HG02870 (cell line): ENCODE measurements at regions not wholly inside any gene's neighbourhood (a gene's known extent, or its start where the extent isn't known, plus 50 kb on each side); places are given as distances from the start of the nearest gene placed in this dataset.

ENCODE experiments used
- ATAC-seq: cut with Tn5 transposase; IDR thresholded peaks from one replicate; pipeline ENCODE4 v1.9.1; 2021; ENCODE audit warnings: mild to moderate bottlenecking, moderate library complexity; ENCODE audit not compliant: unreplicated experiment

DNA sequence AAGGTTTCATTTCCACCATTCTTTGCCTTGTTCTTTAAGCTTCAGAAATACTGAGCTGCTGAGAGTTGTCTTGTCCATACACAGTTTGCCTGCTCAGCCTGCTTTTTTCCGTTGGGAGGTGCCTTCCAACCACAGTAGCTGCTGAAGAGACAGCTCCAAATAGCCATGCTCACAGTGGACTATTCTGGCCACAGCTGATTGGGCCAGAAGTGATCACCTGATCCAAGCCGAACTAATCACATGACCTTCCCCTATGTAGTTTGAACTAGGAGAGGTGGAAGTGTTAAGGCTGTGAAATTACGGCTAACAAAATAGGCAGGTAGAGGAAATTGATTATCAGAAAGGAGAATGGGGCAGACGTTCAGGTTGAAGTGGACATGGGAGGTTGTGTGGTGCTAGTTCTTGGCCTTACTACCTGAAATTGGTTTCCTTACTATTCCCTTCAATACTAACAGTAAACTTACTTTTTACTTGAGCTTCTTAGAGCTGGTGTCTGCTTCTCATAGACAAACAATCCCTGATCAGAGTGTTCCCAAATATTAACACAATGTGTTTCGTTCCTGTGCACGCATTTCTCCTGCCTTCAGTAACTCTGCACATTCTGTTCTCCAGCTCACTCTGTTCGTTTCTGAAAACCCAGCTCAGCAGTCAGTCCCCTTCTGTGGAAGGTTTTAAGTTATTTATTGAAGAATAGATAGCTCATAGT is 136.1 kb downstream of the RWDD3 start:
- ATAC-seq = no peak

DNA sequence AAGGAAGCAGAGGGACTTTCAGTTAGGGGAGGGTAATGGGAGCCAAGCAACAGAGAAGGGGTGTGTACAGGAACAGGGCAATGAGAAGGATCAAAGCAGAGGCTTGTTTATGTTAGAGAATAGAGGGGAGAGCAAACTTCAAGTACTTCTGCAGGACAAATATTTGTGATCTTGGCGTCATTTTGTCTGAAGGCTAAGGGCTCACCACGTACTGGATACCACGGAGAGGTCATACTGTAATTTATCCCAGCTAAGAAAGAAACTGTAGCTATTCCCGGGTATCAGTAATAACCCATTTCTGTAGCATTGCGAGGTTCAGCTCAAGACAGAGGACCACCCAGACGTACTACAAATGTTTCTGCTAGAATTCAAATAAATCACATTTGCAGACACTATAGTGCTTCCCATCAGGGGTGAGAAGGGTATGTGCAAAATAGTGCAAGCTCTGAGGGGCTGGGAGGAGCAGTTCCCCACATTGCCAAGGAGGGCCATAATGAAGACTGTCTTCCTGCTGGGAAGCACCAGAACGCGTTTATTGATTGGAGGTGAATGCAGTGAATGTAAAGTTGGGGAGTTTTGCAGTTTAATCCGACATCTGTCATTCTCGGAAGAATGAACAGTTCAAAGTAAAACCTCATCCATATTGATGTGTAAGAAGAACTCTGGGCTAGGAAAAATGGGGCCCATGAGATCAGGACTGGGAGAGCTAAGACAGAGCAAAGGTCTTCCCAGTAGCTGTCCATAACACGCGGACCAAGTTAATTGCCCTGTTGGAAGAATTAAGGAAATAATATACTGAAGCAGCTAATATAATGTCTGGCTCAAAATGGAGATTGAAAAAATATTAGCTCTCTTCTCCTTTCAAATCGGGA is 136.9 kb downstream of the RWDD3 start:
- ATAC-seq = no peak

DNA sequence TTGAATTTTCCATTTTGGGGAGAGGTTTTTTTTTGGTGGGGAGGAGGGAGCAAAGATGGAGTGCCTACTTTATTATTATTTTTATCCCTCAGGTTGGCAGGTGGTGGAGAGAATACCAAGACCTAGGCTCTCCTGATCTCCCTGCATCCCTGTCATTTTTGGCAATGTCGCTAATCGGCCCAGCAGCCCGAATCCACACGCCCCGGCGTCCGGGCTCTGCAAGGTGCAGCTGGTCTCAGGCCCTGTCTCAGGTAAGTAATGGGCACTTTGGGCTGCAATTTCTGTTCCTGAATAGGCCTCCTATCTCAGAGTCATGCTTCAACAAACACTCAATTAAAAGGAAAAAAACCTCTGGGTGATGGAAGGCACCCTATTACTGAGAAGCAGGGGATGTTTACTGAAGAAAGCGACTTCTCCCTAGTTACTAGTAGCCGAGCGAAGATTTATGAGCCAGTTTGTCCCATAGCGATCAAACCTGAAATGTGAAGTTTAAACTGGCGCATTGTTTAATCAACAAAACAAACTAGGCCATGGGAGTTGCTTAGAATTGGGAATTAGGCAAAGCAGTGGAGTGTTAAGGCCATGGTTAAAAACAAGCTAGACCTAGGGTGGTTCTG is 137.8 kb downstream of the RWDD3 start:
- ATAC-seq = no peak

DNA sequence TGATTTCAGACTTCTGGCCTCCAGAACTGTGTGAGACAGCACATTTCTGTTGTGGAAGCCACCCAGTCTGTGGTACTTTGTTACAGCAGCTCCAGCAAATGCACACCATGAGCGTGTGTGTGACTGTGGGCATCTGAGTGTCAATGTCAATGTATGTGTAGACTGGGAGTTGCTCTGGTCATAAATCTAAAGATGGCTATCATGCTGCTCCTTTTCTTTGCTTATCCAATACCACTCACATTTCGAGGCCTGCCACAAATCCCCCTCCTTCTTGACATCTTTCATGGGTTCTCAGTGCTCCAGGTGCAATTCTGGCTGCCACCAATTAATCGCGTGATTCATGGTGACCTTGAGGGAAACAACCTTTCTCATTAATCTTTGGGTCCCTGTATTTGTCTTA is 141.2 kb downstream of the RWDD3 start:
- no peak for ATAC-seq

DNA sequence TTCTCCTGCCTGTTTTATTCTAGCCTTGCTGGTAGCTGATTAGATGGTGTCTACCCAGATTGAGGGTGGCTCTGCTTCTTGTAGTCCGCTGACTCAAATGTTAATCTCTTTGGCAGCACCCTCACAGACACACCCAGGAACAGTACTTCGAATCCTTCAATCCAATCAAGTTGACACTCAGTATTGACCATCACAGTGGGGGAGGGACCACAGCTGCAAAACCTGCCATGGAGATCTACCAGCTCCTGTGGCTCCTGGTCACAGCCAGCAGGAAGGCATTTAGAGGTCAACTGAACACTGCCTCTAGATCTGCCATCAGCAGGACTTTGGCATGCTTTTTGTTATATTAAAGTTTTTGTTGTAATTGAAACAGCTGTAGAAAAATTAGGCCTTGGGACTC is 146.9 kb downstream of the RWDD3 start:
- no peak for ATAC-seq

DNA sequence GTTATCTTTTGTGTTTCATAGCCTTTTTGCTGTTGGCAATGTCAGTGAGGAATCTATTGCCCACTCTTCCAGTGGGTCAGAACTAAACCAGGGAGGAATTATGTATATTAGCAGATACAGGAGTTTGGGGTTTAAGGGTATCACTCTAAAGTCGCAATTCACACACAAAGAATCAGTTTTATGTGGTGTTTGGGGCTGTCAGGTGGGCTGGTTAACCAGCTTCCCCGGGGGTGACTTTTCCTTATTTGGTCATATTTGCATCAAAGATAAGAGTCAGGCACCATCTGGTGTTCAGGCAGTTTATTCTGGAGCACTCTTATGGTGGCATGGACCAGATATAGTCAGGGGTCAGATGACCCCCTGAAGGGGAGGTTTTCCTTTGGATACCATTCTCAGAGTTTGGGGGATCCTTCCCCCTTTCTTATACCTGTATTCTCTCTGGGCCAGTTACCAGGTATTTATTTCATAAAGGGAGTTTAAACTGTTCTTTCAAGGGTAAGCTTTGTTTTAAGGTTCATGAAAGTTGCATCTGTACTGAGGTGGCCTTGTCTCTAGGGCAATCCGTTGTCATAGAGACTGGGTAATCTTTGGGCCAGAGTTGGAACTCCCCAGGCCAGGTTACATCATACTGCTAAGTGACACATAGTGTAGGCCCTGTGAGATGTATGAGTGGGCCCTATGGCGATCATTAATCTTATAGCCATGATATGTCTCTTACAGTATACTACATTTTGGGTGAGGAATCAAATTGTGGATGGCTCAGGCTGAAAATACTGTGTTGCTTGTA is 148.2 kb downstream of the RWDD3 start:
- no peak for ATAC-seq

DNA sequence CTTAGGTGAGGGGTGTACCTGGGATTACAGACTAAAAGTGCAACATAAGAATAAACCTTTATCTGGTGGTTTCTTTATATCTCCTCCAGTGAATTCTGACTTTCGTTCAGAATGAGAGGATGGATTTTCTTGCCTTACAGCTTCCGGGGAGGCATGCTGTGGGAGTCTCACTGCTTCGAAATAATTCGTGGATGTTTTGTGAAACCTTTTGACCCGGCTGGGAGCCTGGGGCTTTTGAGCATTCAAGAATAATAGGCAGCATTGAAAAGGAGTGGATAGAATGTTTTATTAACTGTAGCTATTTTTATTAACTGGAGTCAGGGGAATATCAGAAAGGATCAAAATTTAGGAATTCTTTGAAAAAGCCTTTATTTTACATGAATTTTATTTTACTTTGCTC is 149.1 kb downstream of the RWDD3 start:
- ATAC-seq = no peak

DNA sequence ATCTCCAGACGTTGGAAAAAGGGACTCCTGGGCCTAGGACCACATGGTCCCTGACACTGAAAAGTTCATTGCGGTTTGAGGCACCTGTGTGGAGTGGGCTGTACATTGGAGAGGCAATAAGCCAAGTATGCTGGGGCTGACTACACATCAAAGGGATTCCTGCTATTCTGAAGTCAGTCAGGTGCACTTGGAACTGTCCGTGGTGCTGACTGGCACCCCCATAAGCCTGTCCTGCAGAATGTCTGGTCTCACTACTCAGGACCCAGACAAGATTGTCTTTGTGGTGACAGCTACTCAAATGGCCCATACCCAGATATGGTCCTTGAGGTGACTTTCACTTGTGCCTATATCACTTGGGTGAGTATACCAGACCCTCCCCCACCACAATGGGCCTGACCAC is 150.6 kb downstream of the RWDD3 start:
- no peak for ATAC-seq

DNA sequence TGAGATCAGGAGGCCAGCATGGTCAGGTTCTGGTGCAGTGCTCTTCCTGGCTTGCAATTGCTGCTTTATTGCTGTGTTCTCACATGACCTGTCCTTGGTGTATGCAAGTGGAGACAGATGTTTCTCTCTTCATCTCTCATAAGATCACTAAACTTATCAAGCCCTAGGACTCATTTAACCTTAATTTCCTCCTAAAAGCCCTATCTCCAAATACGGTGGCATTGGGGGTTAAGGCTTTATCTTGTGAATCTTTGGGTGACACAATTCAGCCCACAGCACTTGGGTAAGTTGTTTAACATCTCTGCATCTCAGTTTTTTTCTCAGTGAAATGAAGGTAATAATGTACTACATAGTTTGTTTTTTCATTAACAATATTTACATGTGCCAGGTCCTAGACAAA is 152.4 kb downstream of the RWDD3 start:
- no peak for ATAC-seq

DNA sequence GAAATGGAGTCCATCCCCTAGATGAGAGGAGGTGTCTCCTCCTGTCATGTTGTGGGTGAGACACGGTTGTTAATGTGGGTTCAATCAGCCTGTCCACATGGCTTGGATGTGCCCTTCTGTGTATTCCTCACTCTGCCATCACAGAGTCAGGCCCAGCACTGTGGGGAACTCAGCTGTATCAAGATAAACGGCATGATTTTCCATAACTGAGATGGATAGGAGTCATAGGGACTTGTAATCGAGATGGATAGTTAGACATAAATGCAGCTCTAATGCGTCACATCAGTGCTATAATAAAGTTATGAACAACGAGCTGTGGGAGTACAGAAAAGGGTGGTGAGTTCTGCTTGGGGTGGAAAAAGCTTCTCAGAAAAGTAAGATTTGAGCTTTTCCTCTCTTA is 152.9 kb downstream of the RWDD3 start:
- no peak for ATAC-seq

DNA sequence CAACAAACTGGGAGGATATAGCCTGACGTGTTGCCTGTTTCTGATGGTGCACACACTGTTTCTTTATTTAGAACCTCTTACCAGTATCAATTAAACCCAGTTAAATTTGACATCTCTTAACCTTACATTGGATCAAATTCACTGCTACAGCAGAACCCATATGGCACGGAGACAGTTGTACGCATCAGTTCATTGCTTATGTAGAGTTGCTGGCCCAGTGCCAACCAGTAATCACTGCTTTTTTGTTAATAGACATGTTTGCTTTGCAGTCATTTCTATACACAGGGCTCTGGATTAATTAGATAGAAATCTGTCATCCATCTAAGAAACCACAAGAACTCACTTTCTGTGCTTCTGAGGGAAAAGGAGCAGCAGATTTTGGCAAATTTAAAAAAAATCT is 154.0 kb downstream of the RWDD3 start:
- no peak for ATAC-seq

DNA sequence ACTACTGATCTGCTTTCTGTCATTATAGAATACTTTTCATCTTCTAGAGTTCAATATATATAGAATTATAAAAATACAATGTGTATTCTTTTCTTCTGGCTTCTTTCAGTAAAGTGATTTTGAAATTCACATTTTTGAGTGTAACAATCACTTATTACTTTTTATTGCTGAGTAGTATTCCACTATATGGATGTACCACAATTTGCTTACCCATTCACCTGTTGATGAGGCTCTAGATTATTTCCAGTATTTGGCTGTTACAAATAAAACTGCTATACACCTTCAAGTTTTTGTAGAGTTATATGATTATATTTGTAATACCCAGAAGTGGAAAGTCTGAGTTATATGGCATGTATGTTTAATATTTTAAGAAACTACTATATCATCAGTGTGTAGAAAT is 159.4 kb downstream of the RWDD3 start:
- ATAC-seq = no peak

DNA sequence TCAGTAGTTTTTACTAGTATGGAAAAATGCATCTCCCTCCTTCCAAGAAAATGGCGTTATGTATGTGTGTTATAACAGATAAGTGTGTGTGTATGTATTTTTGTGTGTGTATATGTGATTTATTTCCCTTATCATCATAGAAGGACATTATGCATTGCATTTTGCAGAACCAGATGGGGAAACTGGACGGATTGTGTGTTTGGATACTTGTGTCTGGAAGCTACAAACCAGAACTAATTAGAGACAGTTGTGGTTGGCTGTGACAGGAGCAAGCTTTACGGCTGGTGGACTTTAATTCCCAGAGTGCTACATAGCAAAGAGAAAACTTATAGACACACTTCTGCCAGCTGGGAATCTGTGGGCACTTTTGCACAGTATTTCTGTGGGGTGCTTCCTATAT is 162.5 kb downstream of the RWDD3 start:
- ATAC-seq = no peak

DNA sequence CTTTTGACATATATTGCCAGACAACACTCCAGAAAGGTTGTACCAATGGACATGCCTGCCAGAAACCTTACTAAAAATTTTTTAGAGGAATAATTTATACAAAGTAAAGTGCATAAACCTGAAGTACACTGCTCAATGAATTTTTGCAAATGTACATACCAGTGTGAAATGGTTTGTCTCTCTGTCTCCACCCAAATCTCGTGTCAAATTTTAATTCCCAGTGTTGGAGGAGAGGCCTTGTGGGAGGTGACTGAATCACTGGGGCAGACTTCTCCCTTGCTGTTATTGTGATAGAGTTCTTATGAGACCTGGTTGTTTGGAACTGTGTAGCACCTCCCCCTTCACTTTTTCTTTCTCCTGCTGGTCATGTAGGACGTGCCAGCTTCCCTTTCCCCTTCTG is 168.8 kb downstream of the RWDD3 start:
- ATAC-seq = no peak

DNA sequence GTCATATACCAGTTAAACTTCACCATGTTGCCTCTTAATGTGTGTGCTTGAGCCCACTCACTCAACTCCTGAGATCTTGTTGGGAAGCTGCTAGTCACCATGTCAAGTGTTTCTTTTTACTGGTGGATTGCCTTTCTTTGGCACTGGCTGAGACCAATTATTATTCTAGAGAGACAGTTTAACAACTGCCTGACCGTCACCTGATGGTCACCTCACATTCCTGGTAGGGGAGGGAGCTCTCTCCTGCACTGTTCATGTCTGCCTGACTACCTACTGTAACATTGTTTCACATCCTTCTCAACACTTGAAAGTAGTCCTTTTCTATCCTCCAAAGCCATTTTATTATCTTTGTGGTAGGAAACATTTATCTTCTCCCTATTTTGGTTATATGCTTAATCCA is 172.3 kb downstream of the RWDD3 start:
- ATAC-seq = no peak

DNA sequence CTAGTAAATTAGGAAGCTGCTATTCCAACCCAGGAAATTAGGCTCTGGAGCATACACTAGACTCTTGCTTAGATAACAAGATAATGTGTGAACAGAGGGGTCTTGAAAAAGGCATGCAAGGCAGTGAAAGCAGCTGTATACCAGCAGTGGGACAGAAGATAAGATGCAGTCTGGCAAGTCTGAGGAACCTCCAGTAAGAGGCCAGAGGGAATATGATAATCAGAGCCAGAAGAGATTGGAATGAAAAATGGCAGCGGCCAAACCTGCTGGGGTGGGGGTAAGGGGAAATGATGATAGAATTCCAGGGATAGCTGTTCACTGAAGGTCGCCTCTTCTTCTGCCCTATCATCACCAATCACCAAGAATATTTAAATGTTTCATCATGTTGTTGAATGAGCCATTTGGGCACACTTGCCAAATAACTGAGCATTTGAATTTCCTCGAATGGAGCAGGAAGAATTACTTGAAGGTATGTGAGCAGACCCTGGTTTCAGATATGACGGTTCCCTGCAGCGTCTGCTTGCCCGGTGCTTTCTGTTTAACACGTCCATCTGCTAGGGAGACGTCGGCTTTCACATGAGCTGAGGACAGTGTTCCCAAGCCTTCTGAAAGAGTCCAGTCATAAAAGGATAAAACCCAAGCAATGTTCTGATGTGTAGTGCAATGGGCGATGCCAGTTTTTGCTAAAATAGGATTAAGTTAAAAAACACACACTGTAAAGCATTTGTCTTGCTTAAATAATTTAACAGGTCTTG is 173.3 kb downstream of the RWDD3 start:
- ATAC-seq = no peak

DNA sequence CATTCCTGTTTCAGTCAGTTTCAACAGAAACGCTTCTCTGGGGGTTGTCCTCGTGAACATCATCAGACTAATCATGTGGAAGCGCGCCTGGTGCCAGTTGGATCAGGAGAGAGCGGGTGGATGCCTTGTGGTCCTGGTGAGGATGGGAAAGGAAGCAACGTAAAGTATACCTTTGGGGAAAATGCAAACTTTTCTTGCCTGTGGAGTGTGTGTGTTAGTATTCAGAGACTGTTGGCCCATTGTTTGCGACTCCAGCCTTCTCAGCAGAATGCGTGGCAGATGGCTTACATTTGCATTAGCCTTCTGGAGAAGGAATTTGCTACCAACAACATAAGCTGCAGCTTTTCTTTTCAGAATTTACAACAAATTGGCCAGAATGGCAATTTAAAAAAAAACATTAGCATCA is 173.9 kb downstream of the RWDD3 start:
- ATAC-seq = no peak

DNA sequence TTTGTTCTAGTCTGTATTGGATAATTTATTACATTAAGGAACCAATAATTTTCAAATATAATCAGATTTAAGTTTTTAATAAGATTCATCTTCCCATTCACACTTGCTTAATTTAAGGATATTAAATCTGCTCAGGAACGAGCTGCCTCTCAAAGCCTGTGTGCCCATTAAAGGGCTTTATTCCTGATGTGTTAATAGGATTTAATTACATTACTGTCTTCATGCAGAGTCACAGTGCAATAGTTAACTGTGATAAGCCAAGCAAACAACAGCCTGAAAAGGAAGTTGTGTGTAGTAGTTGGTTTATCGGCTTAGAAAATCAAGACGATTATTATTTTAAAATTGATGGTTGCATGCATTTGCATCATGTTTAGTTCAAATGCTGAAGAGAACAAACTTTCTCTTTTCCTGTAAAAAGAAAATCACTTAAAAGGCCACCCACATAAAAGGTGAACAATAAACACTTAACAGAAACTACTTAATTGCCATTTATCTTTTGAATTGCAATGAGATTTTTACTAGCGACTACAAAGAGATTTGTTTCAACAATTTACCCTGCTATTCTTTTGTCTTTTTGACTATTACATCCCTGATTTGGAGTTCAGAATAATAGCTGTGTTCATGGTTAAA is 174.6 kb downstream of the RWDD3 start:
- ATAC-seq = no peak

DNA sequence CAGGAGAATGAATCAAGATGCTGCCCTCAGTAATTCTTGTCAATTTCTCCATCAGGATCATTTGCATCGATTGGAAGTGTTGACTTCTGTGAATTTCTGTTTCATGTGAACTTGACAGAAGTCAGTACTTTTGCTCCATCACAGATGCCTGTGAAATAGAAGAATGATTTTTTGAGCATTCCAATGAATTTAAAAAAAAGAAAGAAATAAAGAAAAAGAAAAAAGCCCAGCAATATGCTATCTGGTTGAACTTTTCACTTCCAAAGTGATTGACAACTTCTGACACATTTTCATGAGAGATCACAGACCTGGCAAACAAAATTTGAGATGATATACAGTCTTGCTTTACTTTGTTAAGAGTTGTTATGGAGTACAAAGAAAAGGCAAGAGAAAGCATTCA is 175.3 kb downstream of the RWDD3 start:
- no peak for ATAC-seq

DNA sequence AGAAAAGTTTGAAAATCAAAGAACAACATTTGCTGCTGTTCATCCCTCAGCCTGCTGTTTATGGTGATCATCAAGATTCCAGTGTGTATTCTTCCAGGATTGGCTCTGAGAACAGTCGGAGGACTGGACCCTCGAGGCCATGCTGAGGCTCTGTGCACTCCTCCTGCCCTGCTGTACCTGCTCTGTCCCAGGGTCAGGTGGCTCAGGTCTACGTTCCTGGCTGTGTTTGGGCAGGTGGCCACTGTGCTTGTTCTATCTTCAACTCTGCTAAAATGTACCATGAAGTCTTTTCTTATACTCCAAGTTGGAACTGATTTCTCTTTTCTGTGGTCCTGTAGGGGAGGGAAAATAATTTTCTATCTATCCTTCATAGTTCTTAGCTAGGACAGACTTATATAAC is 175.9 kb downstream of the RWDD3 start:
- ATAC-seq = no peak
